AG04450 (cell line): ENCODE measurements at regions not wholly inside any gene's neighbourhood (a gene's known extent, or its start where the extent isn't known, plus 50 kb on each side); places are given as distances from the start of the nearest gene placed in this dataset.
"Not testable (repeated sequence)": the region's sequence is repeated elsewhere in the genome, so short reads cannot be mapped to it uniquely, and the experiment has no call there.

ENCODE experiments used
- CTCF ChIA-PET: fragments of 300-600, 350-600 bp; formaldehyde crosslinking; extraction: SDS; loops from one replicate; lab custom pipeline; 2022; ENCODE audit warnings: antibody characterized with exemption, inconsistent platforms; lab: Charles Lee
- POLR2A ChIA-PET: fragments of 350-600 bp; formaldehyde crosslinking; extraction: SDS; loops from one replicate; lab custom pipeline; 2021; ENCODE audit warnings: antibody characterized with exemption, inconsistent platforms; lab: Yijun Ruan, JAX
- DNase-seq: peaks from one replicate; pipeline ENCODE4 v3.0.0-alpha.2; 2011; ENCODE audit warnings: low read depth, low spot score
- H3K27ac ChIP-seq: one replicate; pipeline ENCODE4 v1.5.1; 2012; ENCODE audit warnings: low read depth, low read length, control low read depth
- H3K27me3 ChIP-seq: one replicate; pipeline ENCODE4 v1.6.0; 2012; ENCODE audit warnings: low read length; ENCODE audit not compliant: control insufficient read depth, insufficient read depth
- H3K4me3 ChIP-seq: 2 replicates; pipeline ENCODE4 v1.5.1; 2011; ENCODE audit warnings: mild to moderate bottlenecking, low read depth, low read length, control low read depth
- H3K9me3 ChIP-seq: 2 replicates; pipeline ENCODE4 v1.5.1; 2012; ENCODE audit warnings: low read length; ENCODE audit not compliant: control insufficient read depth, insufficient read depth
- CTCF ChIP-seq: IDR thresholded peaks from 2 replicates; pipeline ENCODE4 v1.5.1; 2011; ENCODE audit warnings: low read depth, low read length, control low read depth, inconsistent platforms

GRCh38 chr2:56831780-56832179, 648.0 kb downstream of the CCDC85A start:
- no peak for DNase-seq
- H3K27ac ChIP-seq = no peak overlapping the region
- CTCF ChIA-PET = no interaction called here
- POLR2A ChIA-PET = no interaction called here
- H3K4me3 ChIP-seq = no peak overlapping the region
- H3K27me3 ChIP-seq = no peaks in the 10 kb centered on the region
- TF ChIP-seq CTCF = no peak
- H3K9me3 ChIP-seq = peaks cover 10% of the 10 kb centered on the region

GRCh38 chr2:56834686-56835085, 650.9 kb downstream of the CCDC85A start:
- H3K9me3 ChIP-seq = peaks cover 10% of the 10 kb centered on the region
- H3K4me3 ChIP-seq = no peak overlapping the region
- POLR2A ChIA-PET = no interaction called here
- no peak for TF ChIP-seq CTCF
- no peaks in the 10 kb centered on the region for H3K27me3 ChIP-seq
- no peak for DNase-seq
- CTCF ChIA-PET = no interaction called here
- no peak overlapping the region for H3K27ac ChIP-seq

DNA sequence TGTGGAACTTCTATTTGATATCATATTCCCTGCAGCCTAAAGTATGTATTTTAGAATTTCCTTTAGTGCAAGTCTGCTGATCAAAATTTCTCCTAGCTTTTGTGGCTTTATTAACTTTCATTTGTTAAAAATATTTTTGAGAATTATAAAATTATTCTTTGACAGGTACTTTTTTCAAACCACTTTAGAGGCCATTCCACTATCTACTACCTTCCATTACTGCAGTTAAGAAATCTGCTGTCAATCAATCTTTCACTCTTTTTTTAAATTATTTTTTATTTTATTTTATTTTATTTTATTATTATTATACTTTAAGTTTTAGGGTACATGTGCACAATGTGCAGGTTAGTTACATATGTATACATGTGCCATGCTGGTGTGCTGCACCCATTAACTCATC, 656.2 kb downstream of the CCDC85A start:
- H3K4me3 ChIP-seq, DNase-seq, H3K27me3 ChIP-seq, H3K27ac ChIP-seq, CTCF ChIA-PET, H3K9me3 ChIP-seq, POLR2A ChIA-PET: not testable (repeated sequence)

DNA sequence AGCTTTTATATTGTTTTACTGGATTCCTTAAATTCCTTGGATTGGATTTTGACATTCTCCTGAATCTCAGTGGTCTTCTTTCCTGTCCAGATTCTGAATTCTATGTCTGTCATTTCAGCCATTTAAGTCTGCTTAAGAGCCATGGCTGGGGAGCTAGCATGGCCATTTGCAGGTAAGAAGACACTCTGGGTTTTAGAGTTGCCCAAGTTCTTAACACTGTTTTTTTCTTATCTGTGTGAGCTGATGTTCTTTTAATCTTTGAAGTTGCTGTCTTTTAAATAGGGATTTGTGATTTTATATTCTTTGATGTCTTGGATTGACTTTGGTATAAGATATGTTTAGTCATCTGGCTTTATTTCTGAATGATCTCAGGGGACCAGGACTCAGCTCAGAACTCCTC, 677.2 kb downstream of the CCDC85A start:
- H3K27me3 ChIP-seq = no peaks in the 10 kb centered on the region
- peaks cover 12% of the 10 kb centered on the region; the same call in 1 of the 2 replicates for H3K9me3 ChIP-seq
- no peak overlapping the region for H3K27ac ChIP-seq
- POLR2A ChIA-PET = no interaction called here
- DNase-seq = no peak
- no peak for TF ChIP-seq CTCF
- CTCF ChIA-PET = no interaction called here
- H3K4me3 ChIP-seq = no peak overlapping the region

GRCh38 chr2:56871644-56872043, 687.9 kb downstream of the CCDC85A start:
- no peak overlapping the region for H3K4me3 ChIP-seq
- no peaks in the 10 kb centered on the region for H3K27me3 ChIP-seq
- no peak overlapping the region for H3K27ac ChIP-seq
- CTCF ChIA-PET = no interaction called here
- TF ChIP-seq CTCF = no peak
- H3K9me3 ChIP-seq = peaks cover 17% of the 10 kb centered on the region
- DNase-seq = no peak
- POLR2A ChIA-PET = no interaction called here

GRCh38 chr2:56874717-56875116, 690.9 kb downstream of the CCDC85A start:
- CTCF ChIA-PET = no interaction called here
- Histone ChIP-seq H3K27me3 (no peaks in the 10 kb centered on the region), H3K9me3 (peaks cover 17% of the 10 kb centered on the region), H3K4me3 (no peak overlapping the region), H3K27ac (no peak overlapping the region)
- POLR2A ChIA-PET = no interaction called here
- TF ChIP-seq CTCF = no peak
- no peak for DNase-seq
